Prostate gland (tissue), 2 donors: ENCODE measurements at regions not wholly inside any gene's neighbourhood (a gene's known extent, or its start where the extent isn't known, plus 50 kb on each side); places are given as distances from the start of the nearest gene placed in this dataset.

Experiments used
- CTCF ChIP-seq, 4 experiments: fragments of 200-600 bp in 2 of 4; fragments of 450-650 bp in 2 of 4; sonication (generic) in 2 of 4; IDR thresholded peaks; 1 replicate in 3 of 4; 2 replicates in 1 of 4; pipeline ENCODE4 v1.5.1; 2016 to 2019; ENCODE audit warnings: antibody characterized with exemption in 4 of 4, mild to moderate bottlenecking in 2 of 4, moderate library complexity in 2 of 4
- POLR2AphosphoS5 ChIP-seq: sonication (generic); formaldehyde crosslinking; IDR thresholded peaks from one replicate; pipeline ENCODE4 v1.6.1; 2017; ENCODE audit warnings: antibody characterized with exemption

DNA sequence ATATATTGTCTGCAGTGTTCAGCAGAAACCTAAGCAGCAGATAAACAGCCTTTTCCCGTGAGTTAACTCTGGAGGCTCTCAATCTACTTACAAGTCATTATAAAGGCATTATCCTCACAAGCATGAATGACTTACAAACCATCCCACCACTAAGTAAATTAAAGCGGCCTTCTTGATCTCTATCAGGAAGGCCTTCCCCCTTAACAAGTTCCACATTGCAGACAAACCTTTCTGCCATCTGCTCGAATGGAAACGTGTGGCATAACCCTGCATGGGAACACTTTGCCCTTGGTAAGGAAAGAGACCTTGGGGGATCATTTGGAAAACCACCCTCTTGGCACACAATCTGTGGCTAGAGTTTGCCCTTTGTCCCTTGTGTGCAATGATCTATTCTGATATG lies 199.5 kb downstream of the OSR1 start:
- TF ChIP-seq POLR2AphosphoS5 (no peak), CTCF (IDR thresholded peaks at IDR 0.05) (no peak)
